ENCODE measurements at regions not wholly inside any gene's neighbourhood (a gene's known extent, or its start where the extent isn't known, plus 50 kb on each side); places are given as distances from the start of the nearest gene placed in this dataset.

GRCh38 chr11:70544067-70544773 is 145.9 kb downstream of the CTTN start:
- DNase-seq, result no peak
- ChIA-PET POLR2A (no interaction called here), CTCF (no interaction called here)
- intact Hi-C loops (cut with micrococcal nuclease), result no loop called here
- Mint-ChIP-seq H3K4me1 (ENCODE audit: low read depth) (no peaks in the 10 kb centered on the region), H3K9me3 (no peaks in the 10 kb centered on the region), H3K4me3 (no peak overlapping the region), H3K27me3 (peaks cover 1% of the 10 kb centered on the region), H3K36me3 (no peaks in the 10 kb centered on the region), H3K27ac (no peak overlapping the region)

GRCh38 chr11:70544774-70545609 is 146.7 kb downstream of the CTTN start:
- H3K4me3 Mint-ChIP-seq, result no peak overlapping the region

GRCh38 chr11:70545610-70545912 is 147.2 kb downstream of the CTTN start:
- H3K9me3 Mint-ChIP-seq, result no peaks in the 10 kb centered on the region
- ChIA-PET CTCF (no interaction called here), POLR2A (no interaction called here)
- H3K4me1 Mint-ChIP-seq (ENCODE audit: low read depth), result no peaks in the 10 kb centered on the region
- H3K36me3 Mint-ChIP-seq, result no peaks in the 10 kb centered on the region
- no peak overlapping the region for H3K27ac Mint-ChIP-seq
- intact Hi-C loops (cut with micrococcal nuclease), result no loop called here
- peaks cover 1% of the 10 kb centered on the region for H3K27me3 Mint-ChIP-seq
- no peak for DNase-seq
- no peak overlapping the region for H3K4me3 Mint-ChIP-seq

More at GRCh38 chr11:70544774-70545609, 146.7 kb downstream of the CTTN start:
- DNase-seq, result no peak
- ChIA-PET CTCF (interaction anchor here (0.6 kb wide), 1 partner anchor 74 kb away, joined by 3 read pairs; no protein-coding TSS in a partner anchor), POLR2A (no interaction called here)
- Mint-ChIP-seq H3K27ac (no peak overlapping the region), H3K36me3 (no peaks in the 10 kb centered on the region), H3K9me3 (no peaks in the 10 kb centered on the region), H3K27me3 (peaks cover 1% of the 10 kb centered on the region), H3K4me1 (ENCODE audit: low read depth) (no peaks in the 10 kb centered on the region)
- intact Hi-C loops (cut with micrococcal nuclease), result no loop called here

GRCh38 chr11:70546191-70546940 is 148.0 kb downstream of the CTTN start:
- no peak overlapping the region for H3K27ac Mint-ChIP-seq
- no peaks in the 10 kb centered on the region for H3K4me1 Mint-ChIP-seq (ENCODE audit: low read depth)
- H3K36me3 Mint-ChIP-seq, result no peaks in the 10 kb centered on the region
- ChIA-PET CTCF (interaction anchor here (0.5 kb wide), 1 partner anchor 367 kb away, joined by 3 read pairs; no protein-coding TSS in a partner anchor), POLR2A (no interaction called here)
- intact Hi-C loops (cut with micrococcal nuclease), result no loop called here
- H3K4me3 Mint-ChIP-seq, result no peak overlapping the region
- no peak for DNase-seq
- H3K27me3 Mint-ChIP-seq, result peaks cover 1% of the 10 kb centered on the region
- H3K9me3 Mint-ChIP-seq, result no peaks in the 10 kb centered on the region

GRCh38 chr11:70547386-70547785 is 149.1 kb downstream of the CTTN start:
- no peaks in the 10 kb centered on the region for H3K4me1 Mint-ChIP-seq (ENCODE audit: low read depth)
- peaks cover 1% of the 10 kb centered on the region for H3K27me3 Mint-ChIP-seq
- no peaks in the 10 kb centered on the region for H3K36me3 Mint-ChIP-seq
- intact Hi-C loops (cut with micrococcal nuclease), result no loop called here
- CTCF ChIA-PET, result no interaction called here
- no peak overlapping the region for H3K4me3 Mint-ChIP-seq
- H3K9me3 Mint-ChIP-seq, result no peaks in the 10 kb centered on the region
- no peak for DNase-seq
- no peak overlapping the region for H3K27ac Mint-ChIP-seq
- POLR2A ChIA-PET, result interaction anchor here (0.5 kb wide), 1 partner anchor 96 kb away, joined by 3 read pairs; no protein-coding TSS in a partner anchor

- H3K4me3 Mint-ChIP-seq, result no peak overlapping the region
- no peaks in the 10 kb centered on the region for H3K9me3 Mint-ChIP-seq
- CTCF ChIA-PET, result no interaction called here
- intact Hi-C loops (cut with micrococcal nuclease), result no loop called here
- H3K27me3 Mint-ChIP-seq, result peaks cover 1% of the 10 kb centered on the region
- DNase-seq, result no peak
- no peaks in the 10 kb centered on the region for H3K4me1 Mint-ChIP-seq (ENCODE audit: low read depth)
- no peaks in the 10 kb centered on the region for H3K36me3 Mint-ChIP-seq
- H3K27ac Mint-ChIP-seq, result no peak overlapping the region
- POLR2A ChIA-PET, result interaction anchor here (0.5 kb wide), 1 partner anchor 97 kb away, joined by 3 read pairs; no protein-coding TSS in a partner anchor
Observed at GRCh38 chr11:70547821-70548670, 149.7 kb downstream of the CTTN start.

- H3K27me3 Mint-ChIP-seq, result peaks cover 1% of the 10 kb centered on the region
- CTCF ChIA-PET, result no interaction called here
- no peak overlapping the region for H3K4me3 Mint-ChIP-seq
- H3K36me3 Mint-ChIP-seq, result no peaks in the 10 kb centered on the region
- POLR2A ChIA-PET, result no interaction called here
- H3K9me3 Mint-ChIP-seq, result no peaks in the 10 kb centered on the region
- H3K4me1 Mint-ChIP-seq (ENCODE audit: low read depth), result no peaks in the 10 kb centered on the region
- no peak overlapping the region for H3K27ac Mint-ChIP-seq
- no peak for DNase-seq
- intact Hi-C loops (cut with micrococcal nuclease), result no loop called here
Observed at GRCh38 chr11:70548976-70549375, 150.6 kb downstream of the CTTN start.

GRCh38 chr11:70549386-70549785 is 151.1 kb downstream of the CTTN start:
- DNase-seq, result no peak
- intact Hi-C loops (cut with micrococcal nuclease), result no loop called here
- Mint-ChIP-seq H3K4me3 (no peak overlapping the region), H3K9me3 (no peaks in the 10 kb centered on the region), H3K27ac (no peak overlapping the region), H3K36me3 (no peaks in the 10 kb centered on the region), H3K27me3 (peaks cover 1% of the 10 kb centered on the region), H3K4me1 (ENCODE audit: low read depth) (no peaks in the 10 kb centered on the region)
- POLR2A ChIA-PET, result no interaction called here
- CTCF ChIA-PET, result no interaction called here

- intact Hi-C loops (cut with micrococcal nuclease), result no loop called here
- no peaks in the 10 kb centered on the region for H3K4me1 Mint-ChIP-seq (ENCODE audit: low read depth)
- H3K27me3 Mint-ChIP-seq, result peaks cover 1% of the 10 kb centered on the region
- no peak overlapping the region for H3K4me3 Mint-ChIP-seq
- H3K36me3 Mint-ChIP-seq, result no peaks in the 10 kb centered on the region
- H3K9me3 Mint-ChIP-seq, result no peaks in the 10 kb centered on the region
- H3K27ac Mint-ChIP-seq, result no peak overlapping the region
- ChIA-PET CTCF (no interaction called here), POLR2A (no interaction called here)
- no peak for DNase-seq
Observed at GRCh38 chr11:70549796-70550195, 151.5 kb downstream of the CTTN start.

GRCh38 chr11:70550456-70551195 is 152.3 kb downstream of the CTTN start:
- POLR2A ChIA-PET, result no interaction called here
- Mint-ChIP-seq H3K4me3 (no peak overlapping the region), H3K4me1 (ENCODE audit: low read depth) (no peaks in the 10 kb centered on the region), H3K27ac (no peak overlapping the region), H3K36me3 (no peaks in the 10 kb centered on the region), H3K9me3 (no peaks in the 10 kb centered on the region), H3K27me3 (peaks cover 1% of the 10 kb centered on the region)
- DNase-seq, result no peak
- intact Hi-C loops (cut with micrococcal nuclease), result no loop called here
- CTCF ChIA-PET, result no interaction called here

GRCh38 chr11:70551351-70552166 is 153.2 kb downstream of the CTTN start:
- Mint-ChIP-seq H3K36me3 (no peaks in the 10 kb centered on the region), H3K27ac (no peak overlapping the region), H3K4me1 (ENCODE audit: low read depth) (no peaks in the 10 kb centered on the region), H3K27me3 (peaks cover 1% of the 10 kb centered on the region), H3K9me3 (no peaks in the 10 kb centered on the region), H3K4me3 (no peak overlapping the region)
- no peak for DNase-seq
- intact Hi-C loops (cut with micrococcal nuclease), result no loop called here
- POLR2A ChIA-PET, result no interaction called here
- CTCF ChIA-PET, result no interaction called here
